ENCODE measurements at regions not wholly inside any gene's neighbourhood (a gene's known extent, or its start where the extent isn't known, plus 50 kb on each side); places are given as distances from the start of the nearest gene placed in this dataset.
"Not testable (repeated sequence)": the region's sequence is repeated elsewhere in the genome, so short reads cannot be mapped to it uniquely, and the experiment has no call there.

- Histone ChIP-seq H3K36me3 (ENCODE audit: insufficient read depth, low read length) (no peaks in the 10 kb centered on the region), H3K27ac (ENCODE audit: low read length) (no peak overlapping the region), H3K79me2 (ENCODE audit: insufficient read depth, low read length) (no peaks in the 10 kb centered on the region), H3K4me1 (ENCODE audit: insufficient read depth, low read length) (no peaks in the 10 kb centered on the region), H3K9me3 (ENCODE audit: insufficient read depth, low read length, severe bottlenecking) (no peaks in the 10 kb centered on the region), H3K4me2 (ENCODE audit: insufficient read depth, low read length) (no peak overlapping the region), H2AFZ (ENCODE audit: low read depth, low read length) (no peak overlapping the region), H3K4me3 (ENCODE audit: low read depth in 1 of 2, low read length in 2 of 2) (no peak overlapping the region), H4K20me1 (ENCODE audit: insufficient read depth, low read length) (no peaks in the 10 kb centered on the region), H3K9ac (ENCODE audit: low read depth, low read length) (no peak overlapping the region), H3K27me3 (ENCODE audit: insufficient read depth, low read length, poor library complexity) (no peaks in the 10 kb centered on the region)
- no peak for ATAC-seq (ENCODE audit: insufficient read depth, low read depth)
- DNase-seq = no peak
- TF ChIP-seq CTCF (IDR thresholded peaks at IDR 0.05; ENCODE audit: borderline replicate concordance, extremely low read depth, low read length, poor library complexity, severe bottlenecking) = no peak
- no peak for TF ChIP-seq EZH2 (IDR thresholded peaks at IDR 0.05; ENCODE audit: borderline replicate concordance, low read depth, low read length, severe bottlenecking)
These were observed 363.4 kb downstream of the C16orf95 start for GRCh38 chr16:86953631-86954391.

GRCh38 chr16:86955136-86955855 is 361.9 kb downstream of the C16orf95 start:
- no peak overlapping the region for H3K9ac ChIP-seq (ENCODE audit: low read depth, low read length)
- H3K4me2 ChIP-seq (ENCODE audit: insufficient read depth, low read length) = no peak overlapping the region
- H3K4me1 ChIP-seq (ENCODE audit: insufficient read depth, low read length) = no peaks in the 10 kb centered on the region
- no peaks in the 10 kb centered on the region for H3K36me3 ChIP-seq (ENCODE audit: insufficient read depth, low read length)
- no peak overlapping the region for H3K4me3 ChIP-seq (ENCODE audit: low read depth in 1 of 2, low read length in 2 of 2)
- H3K27ac ChIP-seq (ENCODE audit: low read length) = no peak overlapping the region
- no peak overlapping the region for H2AFZ ChIP-seq (ENCODE audit: low read depth, low read length)
- no peaks in the 10 kb centered on the region for H3K79me2 ChIP-seq (ENCODE audit: insufficient read depth, low read length)
- H3K9me3 ChIP-seq (ENCODE audit: insufficient read depth, low read length, severe bottlenecking) = no peaks in the 10 kb centered on the region
- no peaks in the 10 kb centered on the region for H4K20me1 ChIP-seq (ENCODE audit: insufficient read depth, low read length)
- no peaks in the 10 kb centered on the region for H3K27me3 ChIP-seq (ENCODE audit: insufficient read depth, low read length, poor library complexity)
- DNase-seq (no peak), ATAC-seq (ENCODE audit: insufficient read depth, low read depth) (no peak)
- TF ChIP-seq CTCF (IDR thresholded peaks at IDR 0.05; ENCODE audit: borderline replicate concordance, extremely low read depth, low read length, poor library complexity, severe bottlenecking) (no peak), EZH2 (IDR thresholded peaks at IDR 0.05; ENCODE audit: borderline replicate concordance, low read depth, low read length, severe bottlenecking) (no peak)

- TF ChIP-seq CTCF (IDR thresholded peaks at IDR 0.05; ENCODE audit: borderline replicate concordance, extremely low read depth, low read length, poor library complexity, severe bottlenecking) (no peak), EZH2 (IDR thresholded peaks at IDR 0.05; ENCODE audit: borderline replicate concordance, low read depth, low read length, severe bottlenecking) (no peak)
- Histone ChIP-seq H3K27ac (ENCODE audit: low read length) (no peak overlapping the region), H3K9me3 (ENCODE audit: insufficient read depth, low read length, severe bottlenecking) (no peaks in the 10 kb centered on the region), H2AFZ (ENCODE audit: low read depth, low read length) (no peak overlapping the region), H3K9ac (ENCODE audit: low read depth, low read length) (no peak overlapping the region), H3K4me2 (ENCODE audit: insufficient read depth, low read length) (no peak overlapping the region), H4K20me1 (ENCODE audit: insufficient read depth, low read length) (no peaks in the 10 kb centered on the region), H3K36me3 (ENCODE audit: insufficient read depth, low read length) (no peaks in the 10 kb centered on the region), H3K4me3 (ENCODE audit: low read depth in 1 of 2, low read length in 2 of 2) (no peak overlapping the region), H3K4me1 (ENCODE audit: insufficient read depth, low read length) (no peaks in the 10 kb centered on the region), H3K27me3 (ENCODE audit: insufficient read depth, low read length, poor library complexity) (peaks cover 2% of the 10 kb centered on the region), H3K79me2 (ENCODE audit: insufficient read depth, low read length) (no peaks in the 10 kb centered on the region)
- ATAC-seq (ENCODE audit: insufficient read depth, low read depth) = no peak
- no peak for DNase-seq
These were observed 360.8 kb downstream of the C16orf95 start for GRCh38 chr16:86956437-86956836.

- not testable (repeated sequence) for H2AFZ ChIP-seq (ENCODE audit: low read depth, low read length); H3K79me2 ChIP-seq (ENCODE audit: insufficient read depth, low read length); DNase-seq; ATAC-seq (ENCODE audit: insufficient read depth, low read depth); H3K27ac ChIP-seq (ENCODE audit: low read length); H4K20me1 ChIP-seq (ENCODE audit: insufficient read depth, low read length); H3K4me3 ChIP-seq (ENCODE audit: low read depth in 1 of 2, low read length in 2 of 2); H3K36me3 ChIP-seq (ENCODE audit: insufficient read depth, low read length); H3K27me3 ChIP-seq (ENCODE audit: insufficient read depth, low read length, poor library complexity); H3K9me3 ChIP-seq (ENCODE audit: insufficient read depth, low read length, severe bottlenecking); H3K9ac ChIP-seq (ENCODE audit: low read depth, low read length); H3K4me1 ChIP-seq (ENCODE audit: insufficient read depth, low read length); H3K4me2 ChIP-seq (ENCODE audit: insufficient read depth, low read length)
These were observed 359.5 kb downstream of the C16orf95 start for GRCh38 chr16:86957662-86958198.
